Suprapubic skin (tissue), 4 donors: ENCODE measurements at regions not wholly inside any gene's neighbourhood (a gene's known extent, or its start where the extent isn't known, plus 50 kb on each side); places are given as distances from the start of the nearest gene placed in this dataset.

Source experiments
- CTCF ChIP-seq, 2 donors: fragments of 200-600 bp in 1 of 2; fragments of 450-650 bp in 1 of 2; sonication (generic) in 1 of 2; IDR thresholded peaks; one replicate each; pipeline ENCODE4 v1.5.1; 2016 to 2019; ENCODE audit warnings: antibody characterized with exemption in 2 of 2, mild to moderate bottlenecking in 1 of 2, moderate library complexity in 1 of 2
- EP300 ChIP-seq: sonication (generic); formaldehyde crosslinking; IDR thresholded peaks from one replicate; pipeline ENCODE4 v1.6.1; 2017; ENCODE audit warnings: antibody characterized with exemption
- POLR2AphosphoS5 ChIP-seq, 3 donors: sonication (generic); formaldehyde crosslinking; IDR thresholded peaks; one replicate each; pipeline ENCODE4 v1.6.1; 2017; ENCODE audit warnings: antibody characterized with exemption in 3 of 3

DNA sequence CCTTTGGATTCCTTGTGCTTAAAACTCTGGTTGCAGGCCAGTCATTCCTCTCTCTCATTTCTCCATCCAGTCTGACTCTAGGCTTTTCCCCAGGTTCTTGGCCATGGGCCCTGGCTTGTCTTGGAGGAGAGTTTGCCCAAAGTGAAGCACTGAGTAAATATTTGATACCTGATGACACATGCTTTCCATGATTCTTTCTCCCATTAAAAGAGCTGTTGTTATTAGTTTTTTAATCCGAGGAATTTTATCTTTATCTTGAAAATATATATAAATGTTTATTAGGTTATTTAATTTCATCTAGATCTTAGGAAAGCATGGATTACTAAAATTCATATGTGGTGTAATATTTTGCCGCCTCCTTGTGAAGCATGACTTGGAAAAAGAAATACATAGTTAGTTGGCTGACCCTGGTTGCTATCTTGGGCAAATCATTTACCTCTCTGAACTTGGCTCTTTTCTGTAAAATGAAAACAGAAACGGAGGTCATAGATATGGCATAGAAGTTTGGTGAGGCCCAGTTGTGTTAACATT is 650.1 kb downstream of the SLC4A3 start:
- TF ChIP-seq POLR2AphosphoS5 (IDR thresholded peaks at IDR 0.05) = no peak
- no peak for TF ChIP-seq CTCF (IDR thresholded peaks at IDR 0.05)
- TF ChIP-seq EP300 = no peak
